ENCODE measurements at regions not wholly inside any gene's neighbourhood (a gene's known extent, or its start where the extent isn't known, plus 50 kb on each side); places are given as distances from the start of the nearest gene placed in this dataset.

DNA sequence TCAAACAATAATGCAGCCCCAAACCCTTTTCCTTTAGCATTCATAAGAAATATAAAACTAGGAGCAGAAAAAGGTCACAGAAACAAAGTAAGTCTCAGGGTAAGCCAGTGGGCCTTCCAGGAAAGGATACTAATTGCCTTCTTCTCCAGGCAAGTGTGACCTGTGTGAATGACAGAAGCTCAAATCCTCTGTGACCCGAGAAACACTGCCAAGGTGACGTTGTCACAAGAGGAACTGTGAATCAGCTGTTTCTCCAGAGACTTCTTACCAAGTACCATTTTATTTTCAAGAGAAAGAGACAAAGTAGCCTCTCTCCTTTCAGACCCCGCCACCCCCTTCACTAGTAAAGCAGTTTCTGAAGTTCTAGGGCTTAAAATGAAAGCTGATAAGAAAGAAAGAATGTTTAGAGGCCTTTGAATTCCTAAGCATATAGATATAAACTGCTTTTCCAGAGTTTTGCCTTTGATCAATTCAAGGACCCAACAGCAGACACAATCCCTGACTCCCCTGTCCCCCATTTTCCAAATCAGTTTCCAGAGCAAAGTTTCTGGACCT is 155.6 kb downstream of the NUF2 start:
- TF ChIP-seq EP300 (IDR thresholded peaks at IDR 0.05) (no peak), POLR2A (IDR thresholded peaks at IDR 0.05) (no peak), POLR2AphosphoS5 (IDR thresholded peaks at IDR 0.05) (no peak)
- TF ChIP-seq, protein P1, sequence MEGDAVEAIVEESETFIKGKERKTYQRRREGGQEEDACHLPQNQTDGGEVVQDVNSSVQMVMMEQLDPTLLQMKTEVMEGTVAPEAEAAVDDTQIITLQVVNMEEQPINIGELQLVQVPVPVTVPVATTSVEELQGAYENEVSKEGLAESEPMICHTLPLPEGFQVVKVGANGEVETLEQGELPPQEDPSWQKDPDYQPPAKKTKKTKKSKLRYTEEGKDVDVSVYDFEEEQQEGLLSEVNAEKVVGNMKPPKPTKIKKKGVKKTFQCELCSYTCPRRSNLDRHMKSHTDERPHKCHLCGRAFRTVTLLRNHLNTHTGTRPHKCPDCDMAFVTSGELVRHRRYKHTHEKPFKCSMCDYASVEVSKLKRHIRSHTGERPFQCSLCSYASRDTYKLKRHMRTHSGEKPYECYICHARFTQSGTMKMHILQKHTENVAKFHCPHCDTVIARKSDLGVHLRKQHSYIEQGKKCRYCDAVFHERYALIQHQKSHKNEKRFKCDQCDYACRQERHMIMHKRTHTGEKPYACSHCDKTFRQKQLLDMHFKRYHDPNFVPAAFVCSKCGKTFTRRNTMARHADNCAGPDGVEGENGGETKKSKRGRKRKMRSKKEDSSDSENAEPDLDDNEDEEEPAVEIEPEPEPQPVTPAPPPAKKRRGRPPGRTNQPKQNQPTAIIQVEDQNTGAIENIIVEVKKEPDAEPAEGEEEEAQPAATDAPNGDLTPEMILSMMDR (IDR thresholded peaks at IDR 0.05): no peak
